ENCODE measurements at regions not wholly inside any gene's neighbourhood (a gene's known extent, or its start where the extent isn't known, plus 50 kb on each side); places are given as distances from the start of the nearest gene placed in this dataset.

DNA sequence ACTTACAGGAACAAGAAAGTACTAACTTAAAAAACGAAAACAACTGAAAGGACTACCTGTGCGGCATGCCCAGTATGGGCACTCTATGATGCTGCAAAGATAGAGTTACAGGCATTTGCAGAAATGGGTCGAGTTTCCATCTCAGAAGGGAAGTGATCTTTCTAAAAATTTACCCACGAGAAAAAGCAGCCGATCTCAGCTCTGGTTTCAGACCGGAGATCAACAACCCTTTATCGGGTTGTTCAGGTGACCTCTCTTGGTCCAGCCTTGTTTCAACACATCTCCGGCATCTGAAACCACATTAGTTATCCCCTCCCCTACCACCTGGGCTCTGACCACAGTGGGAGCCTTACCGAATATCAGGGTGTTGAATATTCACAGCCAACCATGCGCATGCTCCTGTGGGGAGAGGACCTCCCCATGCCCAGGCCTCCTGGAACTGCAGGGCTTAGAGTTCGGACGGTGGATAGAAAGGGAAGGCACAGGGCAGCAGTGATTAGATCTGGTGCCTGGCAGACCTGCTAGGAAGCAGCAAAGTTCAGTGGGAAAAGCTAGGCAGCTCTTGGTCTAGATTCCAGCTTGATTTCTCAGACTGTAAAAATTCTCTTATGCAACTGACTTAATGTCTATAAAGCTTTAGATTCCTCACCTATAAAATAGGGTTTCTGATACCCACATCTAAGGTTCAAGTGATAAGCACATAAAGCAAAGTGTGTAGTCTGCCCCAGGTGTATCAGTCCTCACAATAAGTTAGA is 906.0 kb downstream of the VRK1 start:
- DNase-seq = no peak

DNA sequence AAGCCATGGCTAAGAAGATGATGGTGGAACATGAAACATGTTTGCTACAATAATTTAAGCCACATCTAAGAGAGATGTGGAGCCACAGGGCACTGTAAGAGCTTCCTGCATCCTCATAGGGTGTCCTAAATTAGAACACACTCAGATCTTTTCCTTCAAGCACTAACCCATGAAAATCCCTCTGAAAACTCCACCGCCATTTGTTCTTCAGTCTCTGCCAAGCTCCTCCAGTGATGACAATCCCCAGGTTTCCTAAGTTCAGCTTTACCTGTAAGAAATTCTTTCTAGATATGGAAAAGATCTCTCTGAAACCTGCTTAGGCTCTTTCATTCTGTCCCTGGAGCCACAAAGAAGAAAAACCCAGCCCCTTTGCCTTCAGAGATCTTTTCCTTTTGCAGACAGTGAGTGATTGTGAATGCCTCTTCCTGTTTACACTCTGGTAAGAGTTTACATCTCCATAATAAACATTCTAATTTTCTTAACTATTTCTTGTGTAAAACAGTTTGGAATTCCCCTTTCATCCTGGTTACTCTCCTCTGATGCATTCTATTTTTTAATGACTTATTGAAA is 907.2 kb downstream of the VRK1 start:
- DNase-seq = no peak

DNA sequence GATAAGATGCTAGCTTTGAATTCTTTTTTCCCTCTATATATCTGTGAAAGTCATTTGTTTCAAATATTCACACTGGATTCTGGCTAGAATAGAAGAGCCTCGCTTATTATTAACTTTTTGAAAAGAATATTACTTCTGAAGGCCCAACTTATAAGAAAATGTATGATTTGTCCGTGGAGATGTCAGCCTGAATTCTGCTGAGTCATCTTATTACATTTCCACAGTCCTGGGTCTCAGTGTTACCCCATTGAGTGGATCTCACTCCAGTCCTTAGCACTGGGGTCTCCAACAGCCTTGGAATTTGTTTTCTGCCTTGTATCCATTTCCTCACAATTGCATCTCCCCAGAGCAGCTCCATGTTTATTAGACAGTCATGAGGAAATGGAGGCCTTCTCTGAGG is 907.9 kb downstream of the VRK1 start:
- no peak for DNase-seq

DNA sequence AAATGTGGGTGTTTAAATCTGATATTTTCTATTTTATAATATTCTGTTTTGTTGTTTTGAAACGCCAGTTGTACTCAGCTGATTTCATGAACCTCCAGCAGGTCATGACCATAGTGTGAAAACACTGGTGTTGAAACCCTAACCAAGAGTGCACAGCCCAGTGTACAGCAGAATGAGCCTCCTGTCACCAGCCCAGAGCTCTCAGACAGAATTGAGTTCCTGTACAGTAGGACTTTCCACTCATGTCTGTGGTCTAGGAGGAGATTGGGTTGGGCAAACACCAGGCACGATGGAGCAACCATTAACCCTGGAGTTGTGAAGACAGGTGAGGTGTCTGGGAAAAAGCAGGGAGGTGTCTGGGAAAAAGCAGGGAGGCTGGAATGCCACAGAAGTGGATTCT is 908.8 kb downstream of the VRK1 start:
- no peak for DNase-seq

DNA sequence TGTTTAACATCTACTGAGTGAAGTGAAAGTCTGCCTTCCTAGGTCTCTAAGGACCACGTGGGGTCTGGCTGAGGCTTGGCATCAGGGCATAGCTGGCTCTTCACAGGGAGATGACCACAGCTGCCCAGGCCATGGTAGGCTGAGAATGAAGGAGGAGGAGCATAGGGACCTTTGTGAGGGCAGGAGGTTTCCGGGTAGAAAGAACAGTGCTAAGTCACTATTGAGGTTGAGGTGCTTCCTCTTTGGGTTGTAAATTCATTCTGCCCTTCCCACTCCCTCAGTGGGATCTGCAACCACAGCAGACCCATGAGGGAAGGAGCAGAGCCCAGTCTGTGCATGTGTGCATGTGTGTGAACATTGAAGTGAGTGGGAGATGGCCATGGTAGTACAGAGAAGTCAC is 909.6 kb downstream of the VRK1 start:
- no peak for DNase-seq

DNA sequence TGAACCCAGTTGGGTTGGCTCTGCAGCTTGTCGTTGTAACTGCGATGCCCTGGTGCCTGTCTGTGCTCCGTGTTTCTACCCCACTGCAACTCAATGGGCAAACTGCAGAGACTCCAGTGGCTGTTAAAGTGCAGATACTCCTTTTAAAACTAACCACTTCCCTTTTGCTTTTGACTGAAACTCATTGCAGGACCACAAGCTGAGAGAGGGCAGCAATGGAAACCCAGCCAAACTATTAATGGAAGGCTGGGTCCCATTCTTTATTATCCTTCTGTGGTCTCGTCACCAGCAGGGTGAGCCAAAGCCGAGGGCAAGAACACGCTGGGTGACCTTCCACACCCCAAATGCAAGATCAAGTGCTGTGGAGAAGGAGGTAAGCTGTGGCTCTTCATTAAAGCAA is 910.4 kb downstream of the VRK1 start:
- DNase-seq = no peak

DNA sequence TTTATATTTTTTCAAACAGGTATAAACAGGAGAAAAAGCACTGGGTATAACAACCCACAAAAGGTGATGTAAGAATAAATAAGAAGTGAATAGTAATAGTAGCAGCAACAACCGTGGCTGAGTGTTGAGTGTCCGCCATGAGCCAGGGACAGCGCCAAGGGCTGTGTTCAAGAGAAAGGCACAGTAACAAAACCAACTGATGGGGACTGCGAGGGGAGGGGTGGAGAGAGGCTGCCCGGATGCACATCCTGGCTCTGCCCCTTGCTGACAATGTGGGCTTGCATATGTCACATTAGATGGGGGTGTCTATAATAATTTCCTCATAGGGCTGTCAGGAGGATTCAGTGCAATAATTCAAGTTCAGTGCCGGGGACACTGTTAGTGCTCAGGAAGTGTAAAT is 912.4 kb downstream of the VRK1 start:
- DNase-seq = no peak

DNA sequence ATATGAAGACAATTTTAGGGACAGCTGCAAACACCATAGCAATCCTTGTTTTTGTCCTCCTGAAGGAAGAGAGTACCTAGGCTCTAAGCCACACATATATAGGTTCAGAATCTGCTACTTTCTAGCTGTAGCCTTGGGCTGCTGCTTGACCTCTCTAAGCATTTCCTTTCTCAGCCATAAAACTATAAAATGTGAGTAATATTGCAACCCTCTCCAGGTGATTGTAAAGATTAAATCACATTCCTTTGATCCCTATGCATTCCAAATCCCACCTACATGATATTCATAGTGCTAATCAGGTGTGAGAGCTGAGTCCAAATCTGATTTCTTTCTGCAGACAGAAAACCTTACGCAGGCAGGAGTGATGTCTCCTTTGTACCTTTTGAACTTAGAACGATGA is 913.5 kb downstream of the VRK1 start:
- DNase-seq = no peak

DNA sequence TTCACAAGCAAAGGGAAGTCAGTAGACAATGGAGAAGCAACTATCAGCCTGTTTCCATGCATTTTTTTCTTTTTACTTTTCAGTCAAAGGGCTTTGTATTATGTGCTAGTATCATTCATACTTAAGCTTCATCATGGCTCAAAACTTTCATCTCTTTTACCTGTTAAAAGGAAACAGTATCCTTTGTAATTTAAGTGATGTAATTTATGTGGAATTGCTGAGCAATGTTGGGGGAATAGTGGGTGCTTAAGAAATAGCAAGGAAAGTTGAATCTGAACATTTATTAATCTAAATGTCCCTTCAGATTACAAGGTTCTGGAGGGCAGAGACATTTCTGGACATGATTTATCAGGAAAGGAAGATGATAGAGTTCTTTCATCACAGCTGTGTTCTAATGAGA is 915.3 kb downstream of the VRK1 start:
- no peak for DNase-seq

DNA sequence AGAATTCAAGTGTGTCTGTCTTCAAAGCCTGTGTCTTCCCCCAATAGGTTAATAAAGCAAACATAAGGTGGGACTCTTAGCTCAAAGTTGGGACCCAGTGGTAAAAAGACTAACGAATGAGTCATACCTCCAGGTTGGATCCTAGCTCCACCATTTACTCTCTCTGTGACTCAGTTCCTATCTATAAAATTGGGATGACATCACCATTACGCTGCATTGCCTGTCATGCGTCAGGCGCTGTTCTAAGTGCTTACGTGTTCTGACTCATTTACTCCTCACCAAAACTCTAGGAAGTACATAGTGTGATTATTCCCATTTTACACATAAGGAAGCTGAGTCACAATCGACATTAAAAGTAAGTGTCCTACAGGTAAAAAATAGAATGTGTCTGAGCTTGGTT is 915.8 kb downstream of the VRK1 start:
- DNase-seq = no peak

DNA sequence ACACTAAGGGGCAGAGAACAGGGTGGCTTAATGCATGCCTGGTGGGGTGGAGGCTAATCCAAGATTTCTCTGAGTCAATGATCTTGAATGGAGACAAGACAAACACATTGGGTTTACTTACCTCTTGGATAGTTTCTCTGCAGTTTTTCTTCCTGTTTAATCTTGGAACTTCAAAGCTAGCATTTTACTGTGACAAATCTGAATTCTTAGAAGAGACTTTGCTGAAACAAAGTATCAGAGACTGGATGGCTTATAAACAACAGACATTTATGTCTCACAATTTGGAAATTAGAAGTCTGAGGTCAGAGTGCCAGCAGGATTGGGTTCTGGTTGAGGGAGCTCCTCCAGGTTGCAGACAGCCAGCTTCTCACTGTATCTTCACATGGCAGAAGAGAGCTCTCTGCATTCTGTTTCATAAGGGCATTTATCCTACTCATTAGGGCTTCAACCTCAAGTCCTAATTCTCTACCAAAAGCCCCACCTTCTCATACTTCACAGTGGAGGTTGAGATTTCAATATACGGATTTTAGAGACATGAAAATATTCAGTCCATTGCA is 921.8 kb downstream of the VRK1 start:
- DNase-seq = no peak

DNA sequence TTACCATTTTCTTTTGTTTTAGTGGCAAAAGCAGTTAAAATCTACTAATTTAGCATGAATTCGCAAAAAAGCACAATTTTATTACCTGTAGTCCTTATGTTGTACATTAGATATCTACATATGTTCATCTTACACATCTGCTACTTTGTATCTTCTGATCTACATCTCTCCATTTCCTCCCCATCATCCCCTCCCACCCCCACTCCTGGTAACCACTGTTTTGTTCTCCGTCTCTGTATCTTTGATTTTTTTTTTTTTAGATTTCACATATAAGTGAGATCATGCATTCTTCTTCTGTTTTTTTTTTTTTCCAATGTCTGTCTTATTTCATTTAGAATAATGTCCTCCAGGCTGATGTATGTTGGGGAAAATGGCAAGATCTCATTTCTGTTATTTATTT is 922.7 kb downstream of the VRK1 start:
- DNase-seq = no peak

DNA sequence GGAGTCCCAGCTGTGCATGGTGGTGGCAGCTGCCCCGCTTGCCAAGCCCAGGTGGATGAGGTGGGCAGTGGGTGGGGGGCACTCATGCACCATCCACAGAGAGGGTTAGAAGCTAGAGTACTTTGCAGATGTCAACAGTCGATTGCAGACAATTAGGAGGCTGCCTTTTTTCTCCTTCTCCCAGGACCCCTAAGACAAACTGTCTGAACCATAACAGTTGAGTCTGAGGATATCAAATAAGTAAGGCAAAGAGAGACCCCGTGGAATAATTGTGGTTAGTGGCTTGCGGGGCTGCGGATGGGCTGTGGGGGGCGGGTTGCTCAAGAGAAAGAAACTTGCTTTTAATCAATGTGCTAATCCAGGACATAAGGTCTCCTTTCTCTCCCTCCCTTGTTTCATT is 926.2 kb downstream of the VRK1 start:
- no peak for DNase-seq

DNA sequence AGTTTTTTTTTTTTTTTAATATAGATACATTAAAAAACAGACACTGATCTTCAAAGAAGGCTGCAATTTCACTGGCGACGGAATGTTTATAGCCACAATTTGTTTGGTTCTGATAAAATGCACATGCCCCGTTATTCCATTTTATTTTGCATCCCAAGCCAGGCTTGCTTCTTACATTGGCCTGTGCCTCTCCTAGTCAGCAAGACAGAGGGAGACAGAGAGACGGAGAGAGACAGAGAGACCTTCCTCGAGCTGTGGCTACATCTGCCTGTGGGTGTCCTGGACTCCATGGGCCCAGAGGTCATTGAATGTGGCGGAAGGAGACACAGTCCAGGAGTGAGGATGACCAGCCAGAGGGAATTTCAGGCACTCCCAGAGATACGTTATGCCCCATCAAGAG is 926.6 kb downstream of the VRK1 start:
- DNase-seq = no peak

DNA sequence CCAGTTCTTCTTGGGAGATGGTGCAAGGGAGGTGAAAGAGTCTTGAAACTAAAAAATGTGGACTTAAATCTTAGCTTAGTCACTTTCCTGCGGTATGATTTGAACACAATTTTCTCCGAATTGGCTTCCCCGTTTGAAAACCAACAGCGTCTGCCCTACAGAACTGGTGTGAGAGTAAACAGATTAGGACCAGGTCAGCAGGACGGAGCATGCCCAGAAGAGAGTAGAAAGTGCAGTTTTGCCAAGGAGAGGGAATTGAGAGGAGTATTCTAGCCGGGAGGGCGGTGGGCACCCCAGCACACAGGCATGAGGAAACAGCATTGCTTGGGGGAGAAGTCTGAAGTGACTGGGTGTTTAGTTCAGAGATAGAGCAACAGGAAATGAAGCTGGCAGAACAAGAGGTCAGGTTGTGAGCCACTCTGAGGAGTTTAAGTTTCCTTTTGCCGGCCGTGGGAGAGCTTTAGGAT is 927.1 kb downstream of the VRK1 start:
- no peak for DNase-seq

DNA sequence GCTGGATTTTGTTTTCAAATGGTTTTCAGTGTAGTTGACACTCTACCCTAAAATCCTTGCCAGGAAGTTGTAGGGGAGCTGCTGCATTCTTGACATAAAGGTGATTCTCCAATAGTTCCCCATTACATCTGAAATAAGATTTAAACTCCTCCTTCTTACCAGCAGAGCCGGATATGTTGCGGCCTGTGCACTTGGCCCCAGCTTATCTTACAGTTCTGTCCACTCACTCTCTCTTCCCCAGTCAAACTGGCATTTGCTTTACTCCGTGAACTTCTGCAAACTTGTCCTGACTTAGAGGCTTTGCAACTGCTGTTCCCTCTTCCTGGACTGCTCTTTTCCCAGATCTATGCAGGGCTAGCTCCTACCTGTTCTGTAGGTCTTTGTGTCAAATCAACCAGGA is 929.5 kb downstream of the VRK1 start:
- DNase-seq = no peak

DNA sequence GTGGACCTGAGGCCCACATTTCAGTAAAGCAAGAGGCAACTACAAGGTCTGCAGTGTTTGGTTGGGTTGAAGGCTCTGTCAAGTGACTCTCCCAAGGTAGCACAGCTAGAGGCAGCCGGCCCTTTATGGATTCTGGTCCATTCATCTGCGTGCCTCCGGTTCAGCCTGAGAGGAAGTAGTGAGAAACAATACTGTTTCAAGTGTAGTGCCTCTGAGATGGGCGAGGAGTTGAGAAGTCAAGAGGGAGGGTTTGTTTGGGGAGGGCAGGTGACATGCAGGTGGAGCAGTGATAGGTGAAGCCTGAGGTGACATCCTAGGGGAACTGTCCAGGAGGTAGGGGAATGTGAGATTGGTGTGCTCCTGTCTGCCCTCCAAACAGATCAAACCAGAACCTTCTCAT is 933.5 kb downstream of the VRK1 start:
- no peak for DNase-seq

DNA sequence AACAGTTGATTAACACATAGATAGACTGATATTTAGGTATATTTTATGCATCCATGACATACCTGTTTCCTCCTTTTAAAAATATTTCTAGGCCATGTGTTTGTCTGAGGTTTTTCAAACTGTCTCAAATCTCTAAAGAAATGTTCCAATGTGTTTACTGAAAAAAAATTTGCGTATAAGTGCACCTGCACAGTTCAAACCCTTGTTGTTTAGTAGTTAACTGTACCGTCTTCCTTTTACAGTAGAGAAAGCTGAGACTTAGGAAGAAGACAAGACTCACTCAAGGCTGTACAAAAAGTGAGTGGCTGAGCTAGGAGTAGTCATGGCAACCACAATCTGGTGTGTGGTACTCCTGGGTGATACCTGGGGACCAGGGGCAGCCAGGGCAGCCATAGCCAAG is 934.6 kb downstream of the VRK1 start:
- no peak for DNase-seq

DNA sequence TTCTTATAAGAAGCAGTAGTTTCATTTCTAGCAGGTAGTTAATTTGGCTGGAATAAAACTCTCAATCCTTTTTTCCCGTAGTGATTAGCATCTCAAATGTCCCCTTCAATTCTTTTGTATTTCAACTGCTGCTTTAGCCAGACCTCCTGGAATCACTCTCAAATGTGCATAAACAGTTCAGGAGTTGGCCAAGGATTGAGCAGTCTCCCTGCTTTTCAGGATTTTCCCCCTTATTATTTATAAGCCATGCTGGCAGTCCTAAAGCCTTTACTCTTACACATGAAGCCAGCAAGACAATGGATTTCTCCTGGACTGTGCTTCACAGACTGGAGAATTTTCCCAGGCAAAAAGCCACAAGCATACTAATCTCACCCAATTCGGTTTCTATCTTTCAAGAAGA is 950.1 kb downstream of the VRK1 start:
- DNase-seq = no peak

DNA sequence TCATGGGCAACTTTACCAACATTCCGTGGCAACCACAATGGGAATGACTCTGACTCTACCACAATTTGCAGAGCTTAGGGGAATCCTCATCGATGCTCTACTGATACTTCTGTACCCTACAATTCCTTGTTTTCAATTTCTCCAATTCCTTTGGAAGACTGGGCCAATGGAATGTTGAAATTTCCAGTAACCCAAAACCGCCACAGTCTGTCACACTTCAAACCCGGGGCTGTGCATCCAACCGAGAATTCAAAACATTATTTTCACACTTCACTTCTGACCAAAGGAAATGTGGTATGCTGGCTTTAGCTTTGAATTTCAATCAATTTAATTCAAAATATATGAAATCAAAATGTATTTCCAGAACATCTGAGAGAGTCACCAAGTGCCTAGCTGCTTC is 951.4 kb downstream of the VRK1 start:
- no peak for DNase-seq

DNA sequence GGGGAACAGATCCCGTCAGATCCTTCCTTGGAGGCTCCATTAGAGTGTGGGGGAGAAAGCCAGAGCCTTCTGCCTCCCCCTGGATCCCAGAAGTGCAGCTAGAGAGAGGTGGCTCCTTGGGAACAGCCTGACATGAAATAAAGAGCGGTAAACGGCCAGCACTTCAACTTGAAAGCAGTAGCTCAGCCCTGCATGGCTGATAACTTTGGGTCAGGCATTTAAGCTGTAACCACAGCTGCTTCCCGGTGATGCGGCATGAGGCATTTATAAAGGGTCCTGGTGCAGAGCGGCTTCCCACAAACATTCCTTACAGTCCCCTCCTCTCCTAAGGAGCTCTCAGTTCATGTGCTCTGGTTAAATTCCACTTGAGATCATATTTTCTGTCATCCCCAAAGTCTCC is 960.3 kb downstream of the VRK1 start:
- no peak for DNase-seq

DNA sequence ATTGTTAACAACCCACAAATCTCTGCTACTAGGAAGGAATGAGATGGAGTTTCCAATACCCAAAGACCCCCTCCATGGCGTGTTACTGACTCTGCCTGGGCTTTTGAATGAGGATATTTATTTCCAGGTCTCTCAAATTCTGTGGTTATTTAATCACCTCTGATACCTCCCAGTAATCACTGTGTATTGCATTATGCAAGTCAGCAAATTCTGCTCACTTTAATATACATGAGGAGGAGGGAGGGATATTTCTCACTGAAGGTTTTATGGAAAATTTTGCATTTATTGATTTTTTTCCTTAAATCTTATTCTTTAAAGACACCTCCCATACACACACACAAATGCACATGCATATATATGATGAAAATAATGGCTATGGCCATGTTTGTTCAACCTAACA is 962.9 kb downstream of the VRK1 start:
- no peak for DNase-seq

DNA sequence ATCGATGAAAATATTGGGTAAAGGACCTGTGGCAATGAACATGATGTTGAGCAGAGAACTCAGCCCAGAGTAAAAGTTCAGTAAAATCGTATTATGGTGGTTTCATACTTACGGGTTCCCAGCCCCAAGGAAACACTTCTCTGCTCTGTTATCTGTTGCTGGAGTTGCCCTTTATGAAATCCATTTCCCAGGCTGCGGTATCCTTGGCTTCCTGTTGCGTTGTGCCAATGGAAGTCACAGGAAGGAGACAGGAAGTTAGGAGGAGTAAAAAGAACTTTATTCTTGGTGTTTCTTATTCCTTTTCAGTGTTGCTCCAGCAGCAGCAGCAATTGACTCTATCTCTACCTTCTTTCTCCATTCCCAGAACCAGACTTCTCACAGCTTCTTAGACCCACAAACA is 965.2 kb downstream of the VRK1 start:
- no peak for DNase-seq

DNA sequence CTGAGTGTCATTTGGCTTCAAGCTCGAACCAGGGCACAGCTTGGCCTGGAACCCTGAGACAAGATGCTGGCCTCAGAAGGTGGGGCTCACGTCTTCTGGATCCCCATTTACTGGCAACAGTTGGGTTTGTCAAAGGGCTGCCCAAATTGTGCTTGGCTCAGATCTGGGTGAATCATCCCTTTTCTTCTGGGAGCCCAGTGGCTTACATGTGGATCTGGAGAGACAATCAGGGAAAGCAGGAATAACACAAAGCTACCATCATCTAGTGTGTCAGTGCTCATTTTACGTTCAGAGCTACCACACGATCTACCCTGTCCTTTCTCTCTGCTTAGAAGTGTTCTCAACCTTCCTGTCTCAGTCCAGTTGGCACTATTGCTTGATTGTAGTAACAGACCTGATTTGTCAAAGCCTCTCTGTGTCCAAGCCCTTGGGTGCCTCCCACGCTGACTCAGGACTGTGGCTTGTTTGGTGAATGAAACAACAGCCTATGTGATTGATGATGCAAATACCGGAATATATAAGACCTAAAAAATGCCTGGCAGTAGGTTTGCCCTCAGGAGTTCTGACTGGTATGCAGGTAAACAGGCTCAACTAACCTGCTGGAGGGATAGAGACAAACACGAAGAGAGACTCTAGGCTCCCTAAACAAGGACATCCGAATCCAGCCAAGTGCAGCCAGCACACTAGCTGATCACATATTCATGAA is 974.3 kb downstream of the VRK1 start:
- no peak for DNase-seq

Measured in COR-L47 (cell line).